RKO (cell line): ENCODE measurements at regions not wholly inside any gene's neighbourhood (a gene's known extent, or its start where the extent isn't known, plus 50 kb on each side); places are given as distances from the start of the nearest gene placed in this dataset.
"Not testable (repeated sequence)": the region's sequence is repeated elsewhere in the genome, so short reads cannot be mapped to it uniquely, and the experiment has no call there.

Source experiments
- DNase-seq: peaks from one replicate; pipeline ENCODE4 v3.0.0-alpha.2; 2016; ENCODE audit warnings: low spot score

- not testable (repeated sequence) for DNase-seq
These were observed 259.4 kb downstream of the SETD4 start for GRCh38 chr21:35800796-35801385.

- DNase-seq = no peak
These were observed 263.5 kb downstream of the SETD4 start for GRCh38 chr21:35796844-35797243.

- not testable (repeated sequence) for DNase-seq
These were observed 265.8 kb downstream of the SETD4 start for GRCh38 chr21:35794527-35794926.

- no peak for DNase-seq
These were observed 267.6 kb downstream of the SETD4 start for GRCh38 chr21:35792569-35793305.

- DNase-seq = no peak
These were observed 268.6 kb downstream of the SETD4 start for GRCh38 chr21:35791541-35792325.

GRCh38 chr21:35783721-35784120 is 276.6 kb downstream of the SETD4 start:
- no peak for DNase-seq

GRCh38 chr21:35782667-35783066 is 277.7 kb downstream of the SETD4 start:
- DNase-seq = no peak

- DNase-seq = no peak
These were observed 279.3 kb downstream of the SETD4 start for GRCh38 chr21:35780983-35781382.

- no peak for DNase-seq
These were observed 280.4 kb downstream of the SETD4 start for GRCh38 chr21:35779690-35780570.

GRCh38 chr21:35779167-35779566 is 281.2 kb downstream of the SETD4 start:
- DNase-seq = no peak

GRCh38 chr21:35777081-35777480 is 283.2 kb downstream of the SETD4 start:
- DNase-seq = no peak

- no peak for DNase-seq
These were observed 284.4 kb downstream of the SETD4 start for GRCh38 chr21:35775778-35776544.

- DNase-seq = no peak
These were observed 290.0 kb downstream of the SETD4 start for GRCh38 chr21:35770101-35770945.

- no peak for DNase-seq
These were observed 292.1 kb downstream of the SETD4 start for GRCh38 chr21:35768187-35768586.

GRCh38 chr21:35764586-35764985 is 295.7 kb downstream of the SETD4 start:
- no peak for DNase-seq

- no peak for DNase-seq
These were observed 296.2 kb downstream of the SETD4 start for GRCh38 chr21:35764077-35764476.

GRCh38 chr21:35754583-35754982 is 305.7 kb downstream of the SETD4 start:
- DNase-seq = no peak

GRCh38 chr21:35753308-35753707 is 307.0 kb downstream of the SETD4 start:
- DNase-seq = no peak

- DNase-seq = no peak
These were observed 309.2 kb downstream of the SETD4 start for GRCh38 chr21:35751171-35751570.

- DNase-seq = no peak
These were observed 310.4 kb downstream of the SETD4 start for GRCh38 chr21:35749904-35750303.
